ENCODE measurements at regions not wholly inside any gene's neighbourhood (a gene's known extent, or its start where the extent isn't known, plus 50 kb on each side); places are given as distances from the start of the nearest gene placed in this dataset.
A peak's percentile ranks its signal among the peaks of the same experiment; 100 is the strongest.

- H3K4me1 Mint-ChIP-seq (ENCODE audit: low read depth, unreplicated experiment) = no peaks in the 10 kb centered on the region
- DNase-seq = peak; percentile 18
- H3K27me3 Mint-ChIP-seq (ENCODE audit: unreplicated experiment) = no peaks in the 10 kb centered on the region
- no TSS peak for BruUV-seq (replicated peaks)
- no peaks in the 10 kb centered on the region for H3K36me3 Mint-ChIP-seq (ENCODE audit: insufficient read depth, unreplicated experiment)
- CTCF ChIA-PET = no interaction called here
- intact Hi-C loops (cut with micrococcal nuclease; ENCODE audit: unreplicated experiment) = loop anchor here (2.0 to 10.0 kb wide), 2 partner anchors 43 to 341 kb away; no protein-coding TSS in a partner anchor
- no peak for TF ChIP-seq CTCF (IDR thresholded peaks at IDR 0.05; ENCODE audit: unreplicated experiment)
- no peak overlapping the region for H3K27ac Mint-ChIP-seq (ENCODE audit: unreplicated experiment)
- no peak overlapping the region for H3K4me3 Mint-ChIP-seq (ENCODE audit: low read depth, unreplicated experiment)
- peaks cover 5% of the 10 kb centered on the region for H3K9me3 Mint-ChIP-seq (ENCODE audit: low read depth, unreplicated experiment)
Measured at GRCh38 chr5:8864053-8864452, 681.8 kb downstream of the SEMA5A start.

GRCh38 chr5:8865266-8865665 lies 680.6 kb downstream of the SEMA5A start:
- Mint-ChIP-seq H3K27ac (ENCODE audit: unreplicated experiment) (no peak overlapping the region), H3K27me3 (ENCODE audit: unreplicated experiment) (no peaks in the 10 kb centered on the region), H3K4me3 (ENCODE audit: low read depth, unreplicated experiment) (no peak overlapping the region), H3K36me3 (ENCODE audit: insufficient read depth, unreplicated experiment) (no peaks in the 10 kb centered on the region), H3K9me3 (ENCODE audit: low read depth, unreplicated experiment) (peaks cover 5% of the 10 kb centered on the region), H3K4me1 (ENCODE audit: low read depth, unreplicated experiment) (no peaks in the 10 kb centered on the region)
- no peak for DNase-seq
- intact Hi-C loops (cut with micrococcal nuclease; ENCODE audit: unreplicated experiment) = loop anchor here (2.0 to 10.0 kb wide), 3 partner anchors 42 to 340 kb away; no protein-coding TSS in a partner anchor
- no TSS peak for BruUV-seq (replicated peaks)
- CTCF ChIA-PET = no interaction called here
- TF ChIP-seq CTCF (IDR thresholded peaks at IDR 0.05; ENCODE audit: unreplicated experiment) = no peak

GRCh38 chr5:8865686-8866374 lies 680.0 kb downstream of the SEMA5A start:
- no peaks in the 10 kb centered on the region for H3K36me3 Mint-ChIP-seq (ENCODE audit: insufficient read depth, unreplicated experiment)
- CTCF ChIA-PET = no interaction called here
- H3K27me3 Mint-ChIP-seq (ENCODE audit: unreplicated experiment) = no peaks in the 10 kb centered on the region

GRCh38 chr5:8868283-8868682 lies 677.6 kb downstream of the SEMA5A start:
- TF ChIP-seq CTCF (IDR thresholded peaks at IDR 0.05; ENCODE audit: unreplicated experiment) = no peak
- BruUV-seq (replicated peaks) = no TSS peak
- peaks cover 8% of the 10 kb centered on the region for H3K9me3 Mint-ChIP-seq (ENCODE audit: low read depth, unreplicated experiment)
- no peak overlapping the region for H3K4me3 Mint-ChIP-seq (ENCODE audit: low read depth, unreplicated experiment)
- intact Hi-C loops (cut with micrococcal nuclease; ENCODE audit: unreplicated experiment) = loop anchor here (5.0 to 10.0 kb wide), 2 partner anchors 119 to 337 kb away; no protein-coding TSS in a partner anchor
- no peak for DNase-seq
- H3K4me1 Mint-ChIP-seq (ENCODE audit: low read depth, unreplicated experiment) = no peaks in the 10 kb centered on the region
- H3K27me3 Mint-ChIP-seq (ENCODE audit: unreplicated experiment) = no peaks in the 10 kb centered on the region
- no peaks in the 10 kb centered on the region for H3K36me3 Mint-ChIP-seq (ENCODE audit: insufficient read depth, unreplicated experiment)
- CTCF ChIA-PET = no interaction called here
- H3K27ac Mint-ChIP-seq (ENCODE audit: unreplicated experiment) = no peak overlapping the region

More at GRCh38 chr5:8865686-8866374, 680.0 kb downstream of the SEMA5A start:
- H3K4me1 Mint-ChIP-seq (ENCODE audit: low read depth, unreplicated experiment) = no peaks in the 10 kb centered on the region
- no peak for DNase-seq
- H3K27ac Mint-ChIP-seq (ENCODE audit: unreplicated experiment) = no peak overlapping the region
- H3K4me3 Mint-ChIP-seq (ENCODE audit: low read depth, unreplicated experiment) = no peak overlapping the region
- intact Hi-C loops (cut with micrococcal nuclease; ENCODE audit: unreplicated experiment) = loop anchor here (2.0 to 10.0 kb wide), 3 partner anchors 41 to 339 kb away; no protein-coding TSS in a partner anchor
- peaks cover 3% of the 10 kb centered on the region for H3K9me3 Mint-ChIP-seq (ENCODE audit: low read depth, unreplicated experiment)
- TF ChIP-seq CTCF (IDR thresholded peaks at IDR 0.05; ENCODE audit: unreplicated experiment) = no peak
- BruUV-seq (replicated peaks) = no TSS peak
